Dendritic cell treated with granulocyte-macrophage colony-stimulating factor and Interleukin-4, amounts not matched to agents 40 ng/mL and 50 ng/mL, for 4 days (primary cell): ENCODE measurements at regions not wholly inside any gene's neighbourhood (a gene's known extent, or its start where the extent isn't known, plus 50 kb on each side); places are given as distances from the start of the nearest gene placed in this dataset.
"Not testable (repeated sequence)": the region's sequence is repeated elsewhere in the genome, so short reads cannot be mapped to it uniquely, and the experiment has no call there.

Source experiments
- H3K27ac Mint-ChIP-seq: one replicate; pipeline ENCODE4 v1.8.0; 2022; ENCODE audit warnings: mild to moderate bottlenecking, mixed read lengths
- H3K27me3 Mint-ChIP-seq: one replicate; pipeline ENCODE4 v1.8.0; 2022; ENCODE audit warnings: mild to moderate bottlenecking, mixed read lengths
- H3K36me3 Mint-ChIP-seq: one replicate; pipeline ENCODE4 v1.8.0; 2022; ENCODE audit warnings: low read depth, mixed read lengths
- H3K4me1 Mint-ChIP-seq: one replicate; pipeline ENCODE4 v1.8.0; 2022; ENCODE audit warnings: low read depth, mixed read lengths
- H3K4me3 Mint-ChIP-seq: one replicate; pipeline ENCODE4 v1.8.0; 2022; ENCODE audit warnings: mild to moderate bottlenecking, moderate library complexity, mixed read lengths
- H3K9me3 Mint-ChIP-seq: one replicate; pipeline ENCODE4 v1.8.0; 2022; ENCODE audit warnings: mixed read lengths
- intact Hi-C: fragments of 100-400 bp; cut with micrococcal nuclease; formaldehyde crosslinking; loops from one replicate; pipeline ENCODE4 v1.15.0; 2022

- H3K27ac Mint-ChIP-seq, H3K9me3 Mint-ChIP-seq, H3K4me3 Mint-ChIP-seq, H3K36me3 Mint-ChIP-seq: not testable (repeated sequence)
- intact Hi-C loops = loop anchor here (10.0 kb wide), 1 partner anchor 105 kb away; no protein-coding TSS in a partner anchor
- H3K27me3 Mint-ChIP-seq = peaks cover 25% of the 10 kb centered on the region
- H3K4me1 Mint-ChIP-seq = peaks cover 22% of the 10 kb centered on the region
Measured at GRCh38 chr7:155239431-155240087, 58.1 kb upstream of the INSIG1 start.

DNA sequence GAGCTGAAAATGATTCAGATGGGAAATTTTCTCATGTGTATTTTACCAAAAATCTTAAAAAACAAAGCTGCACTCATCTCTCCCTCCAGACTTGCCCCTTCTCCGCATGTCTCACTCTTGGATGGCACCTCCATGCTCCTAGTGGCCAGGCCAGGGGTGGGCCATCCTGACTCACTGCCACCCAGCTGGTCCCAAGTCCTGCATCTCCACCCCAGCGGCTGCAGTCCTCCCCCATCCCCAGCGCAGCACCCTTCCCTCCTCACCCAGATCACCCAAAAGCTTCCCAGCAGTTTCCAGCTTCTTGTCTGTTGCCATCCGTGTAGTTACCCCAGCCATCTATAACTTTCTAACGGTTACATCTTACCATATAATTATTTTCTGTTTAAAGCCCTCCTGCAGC, 53.0 kb upstream of the INSIG1 start:
- H3K27ac Mint-ChIP-seq = no peak overlapping the region
- peaks cover 2% of the 10 kb centered on the region for H3K4me1 Mint-ChIP-seq
- intact Hi-C loops = no loop called here
- H3K4me3 Mint-ChIP-seq = no peak overlapping the region
- H3K9me3 Mint-ChIP-seq = no peaks in the 10 kb centered on the region
- peaks cover 9% of the 10 kb centered on the region for H3K27me3 Mint-ChIP-seq
- H3K36me3 Mint-ChIP-seq = no peaks in the 10 kb centered on the region

DNA sequence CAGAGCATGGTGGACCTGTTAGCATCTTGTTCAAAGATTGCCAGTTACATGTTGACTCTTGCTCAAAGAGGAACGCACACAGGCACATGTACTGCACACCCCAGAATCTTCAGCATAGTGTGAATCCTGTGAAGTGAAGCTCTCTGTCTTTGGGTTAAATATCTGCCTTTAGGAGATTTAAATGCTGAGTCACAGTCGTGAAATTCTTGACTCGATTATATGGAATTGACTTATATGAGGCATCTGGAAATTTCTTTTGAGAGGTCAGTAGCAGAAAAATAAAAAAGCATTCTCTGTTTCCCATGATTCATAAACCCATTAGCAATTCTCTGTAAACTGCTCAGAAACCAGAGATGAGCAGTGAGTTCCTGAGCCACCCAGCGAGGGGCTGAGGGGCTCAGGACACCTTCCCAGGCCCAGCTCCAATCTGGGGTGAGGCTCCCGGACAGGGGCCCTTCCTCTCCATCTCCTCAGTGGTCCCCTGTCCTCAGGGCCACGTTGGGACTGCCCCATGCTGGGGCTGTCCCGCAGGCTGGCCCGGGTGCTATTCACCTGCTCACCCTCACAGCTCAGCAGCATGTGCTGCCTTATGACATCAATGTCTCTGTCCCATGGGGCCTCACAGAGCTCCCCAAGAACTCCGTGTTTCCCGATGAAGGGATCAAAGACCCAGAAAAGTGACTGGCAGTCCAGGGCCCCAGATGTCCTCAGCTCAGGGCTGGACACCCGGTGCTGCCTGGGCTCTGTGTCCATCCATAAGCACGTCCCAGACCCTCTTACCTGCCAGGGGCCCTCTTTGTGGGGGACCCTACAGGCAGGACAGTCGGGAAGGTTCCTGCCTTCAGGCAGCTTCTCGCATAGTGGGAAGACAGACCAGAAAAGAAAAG, 50.0 kb upstream of the INSIG1 start:
- no peaks in the 10 kb centered on the region for H3K36me3 Mint-ChIP-seq
- no peaks in the 10 kb centered on the region for H3K4me1 Mint-ChIP-seq
- intact Hi-C loops = no loop called here
- no peak overlapping the region for H3K4me3 Mint-ChIP-seq
- H3K27me3 Mint-ChIP-seq = peaks cover 12% of the 10 kb centered on the region
- no peak overlapping the region for H3K27ac Mint-ChIP-seq
- no peaks in the 10 kb centered on the region for H3K9me3 Mint-ChIP-seq
